ENCODE measurements at regions not wholly inside any gene's neighbourhood (a gene's known extent, or its start where the extent isn't known, plus 50 kb on each side); places are given as distances from the start of the nearest gene placed in this dataset.
"Not testable (repeated sequence)": the region's sequence is repeated elsewhere in the genome, so short reads cannot be mapped to it uniquely, and the experiment has no call there.

DNA sequence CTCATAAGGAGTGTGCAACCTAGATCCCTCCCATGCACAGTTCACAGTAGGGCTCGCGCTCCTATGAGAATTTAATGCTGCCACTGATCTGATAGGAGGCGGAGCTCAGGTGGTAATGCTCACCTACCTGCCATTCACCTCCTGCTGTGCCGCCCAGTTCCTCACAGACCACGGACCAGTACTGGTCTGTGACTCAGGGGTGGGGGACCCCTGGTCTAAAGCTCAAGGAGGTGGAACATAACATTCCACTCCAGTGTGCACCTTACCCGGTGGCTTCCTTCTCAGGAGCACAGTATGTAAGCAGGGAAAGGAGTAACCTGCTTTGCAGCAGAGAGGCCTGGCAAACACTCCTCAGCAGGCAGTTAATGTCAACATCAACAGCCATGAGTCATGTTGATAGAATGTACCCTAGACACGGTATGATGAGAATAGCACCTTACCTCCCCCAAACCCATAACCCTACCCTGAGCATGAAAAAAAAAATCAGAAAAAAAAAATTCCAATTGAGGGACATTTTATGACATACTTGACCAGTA is 273.5 kb downstream of the FGFR2 start:
- peak; percentile 49 for DNase-seq (ENCODE audit: low read depth)
- Histone ChIP-seq H3K4me3 (ENCODE audit: low read depth, low read length) (no peak overlapping the region), H3K27me3 (ENCODE audit: control insufficient read depth, insufficient read depth, low read length) (no peaks in the 10 kb centered on the region), H3K36me3 (ENCODE audit: control insufficient read depth, insufficient read depth, low read length) (no peaks in the 10 kb centered on the region)
- TF ChIP-seq, protein P1, sequence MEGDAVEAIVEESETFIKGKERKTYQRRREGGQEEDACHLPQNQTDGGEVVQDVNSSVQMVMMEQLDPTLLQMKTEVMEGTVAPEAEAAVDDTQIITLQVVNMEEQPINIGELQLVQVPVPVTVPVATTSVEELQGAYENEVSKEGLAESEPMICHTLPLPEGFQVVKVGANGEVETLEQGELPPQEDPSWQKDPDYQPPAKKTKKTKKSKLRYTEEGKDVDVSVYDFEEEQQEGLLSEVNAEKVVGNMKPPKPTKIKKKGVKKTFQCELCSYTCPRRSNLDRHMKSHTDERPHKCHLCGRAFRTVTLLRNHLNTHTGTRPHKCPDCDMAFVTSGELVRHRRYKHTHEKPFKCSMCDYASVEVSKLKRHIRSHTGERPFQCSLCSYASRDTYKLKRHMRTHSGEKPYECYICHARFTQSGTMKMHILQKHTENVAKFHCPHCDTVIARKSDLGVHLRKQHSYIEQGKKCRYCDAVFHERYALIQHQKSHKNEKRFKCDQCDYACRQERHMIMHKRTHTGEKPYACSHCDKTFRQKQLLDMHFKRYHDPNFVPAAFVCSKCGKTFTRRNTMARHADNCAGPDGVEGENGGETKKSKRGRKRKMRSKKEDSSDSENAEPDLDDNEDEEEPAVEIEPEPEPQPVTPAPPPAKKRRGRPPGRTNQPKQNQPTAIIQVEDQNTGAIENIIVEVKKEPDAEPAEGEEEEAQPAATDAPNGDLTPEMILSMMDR (IDR thresholded peaks at IDR 0.05; ENCODE audit: insufficient read depth, low read length, poor library complexity, severe bottlenecking): no peak

DNA sequence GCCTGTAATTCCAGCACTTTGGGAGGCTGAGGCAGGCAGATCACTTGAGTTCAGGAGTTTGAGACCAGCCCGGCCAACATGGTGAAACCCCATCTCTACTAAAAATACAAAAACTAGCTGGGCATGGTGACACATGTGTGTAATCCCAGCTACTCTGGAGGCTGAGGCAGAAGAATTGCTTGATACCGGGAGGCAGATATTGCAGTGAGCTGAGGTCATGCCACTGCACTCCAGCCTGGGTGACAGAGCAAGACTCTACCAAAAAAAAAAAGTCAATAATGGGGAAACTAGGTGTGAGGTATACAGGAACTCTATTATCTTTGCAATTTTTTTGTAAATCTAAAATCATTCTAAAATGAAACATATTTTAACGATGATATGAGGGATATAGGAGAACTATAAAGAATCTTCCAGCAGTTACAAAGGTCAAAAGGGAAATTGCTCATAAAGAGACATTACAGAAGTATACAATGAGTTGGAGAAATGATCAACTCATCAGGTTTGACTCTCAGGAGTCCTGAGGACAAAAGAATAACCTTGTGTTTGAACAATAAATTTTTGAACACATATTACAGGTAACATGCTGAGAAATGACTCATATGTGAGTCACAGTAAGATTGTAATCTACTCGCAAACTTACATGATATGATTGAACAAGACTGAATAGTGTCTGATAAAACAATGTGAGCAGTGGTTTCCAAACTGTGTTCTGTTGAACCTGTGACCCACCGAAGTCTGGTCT is 272.6 kb downstream of the FGFR2 start:
- TF ChIP-seq, protein P1 (IDR thresholded peaks at IDR 0.05; ENCODE audit: insufficient read depth, low read length, poor library complexity, severe bottlenecking): no peak
- DNase-seq (ENCODE audit: low read depth): no peak
- no peaks in the 10 kb centered on the region for H3K36me3 ChIP-seq (ENCODE audit: control insufficient read depth, insufficient read depth, low read length)
- H3K4me3 ChIP-seq (ENCODE audit: low read depth, low read length): no peak overlapping the region
- H3K27me3 ChIP-seq (ENCODE audit: control insufficient read depth, insufficient read depth, low read length): no peaks in the 10 kb centered on the region

DNA sequence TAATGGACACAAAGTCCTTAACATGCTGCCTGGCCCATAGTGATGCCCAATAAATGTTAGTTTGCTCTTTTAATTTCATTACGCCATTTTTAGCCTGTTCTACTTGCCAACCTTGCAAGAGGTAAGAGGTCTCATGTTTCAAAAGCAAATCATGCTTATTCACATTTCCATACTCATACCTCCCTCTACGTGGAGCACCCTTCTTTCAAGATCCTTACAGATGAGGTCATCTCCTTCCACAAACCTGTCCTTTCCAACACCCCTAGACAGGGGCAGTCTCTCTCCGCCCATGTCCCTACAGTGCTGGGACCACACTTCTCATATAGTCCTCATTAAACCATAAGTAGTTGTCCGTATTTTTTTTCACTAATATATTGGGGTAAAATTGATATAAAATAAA is 271.3 kb downstream of the FGFR2 start:
- DNase-seq (ENCODE audit: low read depth): no peak

DNA sequence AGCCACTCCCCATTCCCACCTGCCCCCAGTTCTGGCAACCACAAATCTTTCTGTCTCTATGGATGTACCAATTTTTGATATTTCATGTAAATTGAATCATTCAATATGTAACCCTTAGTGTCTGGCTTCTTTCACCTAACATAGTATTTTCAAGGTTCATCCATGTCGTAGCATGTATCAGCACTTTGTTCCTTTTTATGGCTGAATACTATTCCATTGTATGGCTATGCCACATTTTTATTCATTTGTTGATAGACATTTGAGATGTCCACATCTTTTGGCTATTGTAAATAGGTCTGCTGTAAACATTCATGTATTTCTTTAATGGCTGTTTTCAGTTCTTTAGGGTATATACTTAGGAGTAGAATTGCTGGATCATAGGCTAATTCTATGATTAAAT is 270.5 kb downstream of the FGFR2 start:
- TF ChIP-seq, protein P1 (IDR thresholded peaks at IDR 0.05; ENCODE audit: insufficient read depth, low read length, poor library complexity, severe bottlenecking): no peak
- Histone ChIP-seq H3K36me3 (ENCODE audit: control insufficient read depth, insufficient read depth, low read length) (no peaks in the 10 kb centered on the region), H3K27me3 (ENCODE audit: control insufficient read depth, insufficient read depth, low read length) (no peaks in the 10 kb centered on the region), H3K4me3 (ENCODE audit: low read depth, low read length) (no peak overlapping the region)
- no peak for DNase-seq (ENCODE audit: low read depth)

More for the DNA sequence above, 271.3 kb downstream of the FGFR2 start:
- Histone ChIP-seq H3K27me3 (ENCODE audit: control insufficient read depth, insufficient read depth, low read length) (no peaks in the 10 kb centered on the region), H3K36me3 (ENCODE audit: control insufficient read depth, insufficient read depth, low read length) (no peaks in the 10 kb centered on the region), H3K4me3 (ENCODE audit: low read depth, low read length) (no peak overlapping the region)
- TF ChIP-seq, protein P1 (IDR thresholded peaks at IDR 0.05; ENCODE audit: insufficient read depth, low read length, poor library complexity, severe bottlenecking): no peak

DNA sequence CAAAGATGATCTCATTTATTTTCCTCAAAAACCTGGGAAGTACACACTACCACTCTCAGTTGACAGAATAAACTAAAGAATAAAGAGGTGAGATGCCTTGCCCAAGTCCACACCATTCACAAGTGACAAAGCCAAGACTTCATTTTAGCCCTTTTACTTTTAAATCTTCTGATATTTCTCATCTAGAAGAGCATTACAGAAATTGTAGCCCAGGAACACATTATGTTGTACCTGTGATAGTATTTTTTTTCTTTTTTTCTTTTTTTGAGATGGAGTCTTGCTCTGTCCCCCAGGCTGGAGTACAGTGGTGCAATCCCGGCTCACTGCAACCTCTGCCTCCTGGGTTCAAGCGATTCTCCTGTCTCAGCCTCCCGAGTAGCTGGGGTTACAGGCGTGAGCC is 268.6 kb downstream of the FGFR2 start:
- H3K4me3 ChIP-seq (ENCODE audit: low read depth, low read length); H3K36me3 ChIP-seq (ENCODE audit: control insufficient read depth, insufficient read depth, low read length); H3K27me3 ChIP-seq (ENCODE audit: control insufficient read depth, insufficient read depth, low read length); DNase-seq (ENCODE audit: low read depth): not testable (repeated sequence)

DNA sequence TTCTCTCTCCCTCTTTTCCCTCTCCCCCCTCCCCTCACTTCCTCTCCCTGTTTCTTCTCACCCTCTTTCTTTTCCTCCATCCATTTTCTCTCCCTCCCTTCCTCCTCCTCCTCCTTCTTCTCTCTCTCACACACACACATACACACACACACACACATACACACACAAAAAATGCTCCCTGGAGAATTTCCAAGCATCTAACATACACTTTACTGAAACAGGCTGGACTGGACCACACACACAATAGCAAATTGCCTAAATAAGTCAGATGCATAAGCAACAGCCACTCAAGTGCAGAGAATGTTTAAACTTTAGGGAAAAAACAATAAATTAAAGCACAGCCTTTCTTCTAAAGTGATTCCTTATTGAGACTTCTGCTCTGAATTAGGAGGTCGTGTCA is 267.7 kb downstream of the FGFR2 start:
- no peak for DNase-seq (ENCODE audit: low read depth)
- Histone ChIP-seq H3K27me3 (ENCODE audit: control insufficient read depth, insufficient read depth, low read length) (no peaks in the 10 kb centered on the region), H3K36me3 (ENCODE audit: control insufficient read depth, insufficient read depth, low read length) (no peaks in the 10 kb centered on the region), H3K4me3 (ENCODE audit: low read depth, low read length) (no peak overlapping the region)
- TF ChIP-seq, protein P1 (IDR thresholded peaks at IDR 0.05; ENCODE audit: insufficient read depth, low read length, poor library complexity, severe bottlenecking): no peak

Data from kidney epithelial cell (primary cell).